ENCODE measurements at regions not wholly inside any gene's neighbourhood (a gene's known extent, or its start where the extent isn't known, plus 50 kb on each side); places are given as distances from the start of the nearest gene placed in this dataset.

DNA sequence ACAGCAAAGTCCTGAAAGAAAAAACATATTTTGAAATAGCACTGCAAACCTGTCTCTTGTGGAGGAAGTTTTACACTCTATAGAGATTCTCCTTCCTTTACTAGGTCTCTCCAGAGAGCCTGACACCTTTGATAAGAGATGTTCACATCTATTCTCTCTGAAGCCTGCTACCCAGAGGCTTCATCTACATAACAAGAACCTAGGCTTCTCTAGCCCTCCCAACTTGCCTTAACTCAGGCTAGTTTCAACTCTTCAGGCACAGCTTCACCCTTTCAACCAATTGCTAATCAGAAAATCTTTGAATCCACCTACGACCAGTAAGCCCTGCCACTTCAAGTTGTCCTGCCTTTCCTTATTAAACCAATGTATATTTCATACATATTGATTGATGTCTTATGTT, 60.6 kb downstream of the IFNG start:
- H3K4me1 Mint-ChIP-seq: peaks cover 5% of the 10 kb centered on the region
- peaks cover 11% of the 10 kb centered on the region for H3K9me3 ChIP-seq (ENCODE audit: control insufficient read depth, low read length)
- TF ChIP-seq, protein P1, sequence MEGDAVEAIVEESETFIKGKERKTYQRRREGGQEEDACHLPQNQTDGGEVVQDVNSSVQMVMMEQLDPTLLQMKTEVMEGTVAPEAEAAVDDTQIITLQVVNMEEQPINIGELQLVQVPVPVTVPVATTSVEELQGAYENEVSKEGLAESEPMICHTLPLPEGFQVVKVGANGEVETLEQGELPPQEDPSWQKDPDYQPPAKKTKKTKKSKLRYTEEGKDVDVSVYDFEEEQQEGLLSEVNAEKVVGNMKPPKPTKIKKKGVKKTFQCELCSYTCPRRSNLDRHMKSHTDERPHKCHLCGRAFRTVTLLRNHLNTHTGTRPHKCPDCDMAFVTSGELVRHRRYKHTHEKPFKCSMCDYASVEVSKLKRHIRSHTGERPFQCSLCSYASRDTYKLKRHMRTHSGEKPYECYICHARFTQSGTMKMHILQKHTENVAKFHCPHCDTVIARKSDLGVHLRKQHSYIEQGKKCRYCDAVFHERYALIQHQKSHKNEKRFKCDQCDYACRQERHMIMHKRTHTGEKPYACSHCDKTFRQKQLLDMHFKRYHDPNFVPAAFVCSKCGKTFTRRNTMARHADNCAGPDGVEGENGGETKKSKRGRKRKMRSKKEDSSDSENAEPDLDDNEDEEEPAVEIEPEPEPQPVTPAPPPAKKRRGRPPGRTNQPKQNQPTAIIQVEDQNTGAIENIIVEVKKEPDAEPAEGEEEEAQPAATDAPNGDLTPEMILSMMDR (conservative IDR thresholded peaks at IDR 0.05): no peak
- no peak overlapping the region for H3K9ac ChIP-seq (ENCODE audit: extremely low read depth, low read length, poor library complexity, severe bottlenecking)
- H3K4me3 Mint-ChIP-seq: no peak overlapping the region
- H3K27ac Mint-ChIP-seq: no peak overlapping the region
- peaks cover 2% of the 10 kb centered on the region for H3K36me3 Mint-ChIP-seq (ENCODE audit: low read depth)
- no peaks in the 10 kb centered on the region for H3K4me1 ChIP-seq (ENCODE audit: control insufficient read depth, insufficient read depth, low read length)
- no peaks in the 10 kb centered on the region for H3K27me3 Mint-ChIP-seq (ENCODE audit: insufficient read depth)
- H3K4me3 ChIP-seq (ENCODE audit: low read length): no peak overlapping the region
- H3K27me3 ChIP-seq (ENCODE audit: control insufficient read depth, insufficient read depth, low read length, poor library complexity, severe bottlenecking): no peaks in the 10 kb centered on the region
- no peak overlapping the region for H3K27ac ChIP-seq (ENCODE audit: low read depth, low read length)
- WGBS, 2 experiments (ENCODE audit: insufficient coverage in 1 of 2, insufficient read length in 1 of 2): 67 to 71% methylated on average over 1 of the region's 1 CpG
- no peaks in the 10 kb centered on the region for H3K36me3 ChIP-seq (ENCODE audit: control insufficient read depth, insufficient read depth, low read length)
- no peak for DNase-seq
- peaks cover 9% of the 10 kb centered on the region for H3K9me3 Mint-ChIP-seq

DNA sequence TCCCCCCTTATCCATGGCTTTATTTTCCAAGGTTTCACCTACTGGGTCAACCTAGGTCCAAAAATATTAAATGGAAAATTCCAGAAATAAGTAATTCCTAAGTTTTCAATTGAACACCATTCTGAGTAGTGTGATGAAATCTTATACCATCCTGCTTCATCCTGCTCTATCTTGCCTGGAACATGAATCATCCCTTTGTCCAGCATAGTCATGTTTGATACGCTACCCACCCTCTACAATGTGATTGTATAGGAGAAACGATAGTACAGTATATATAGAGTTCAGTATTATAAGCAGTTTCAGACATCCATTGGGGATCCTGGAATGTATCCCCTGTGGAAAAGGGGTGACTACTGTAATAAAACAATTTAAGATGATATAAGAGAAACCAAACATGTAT, 62.2 kb downstream of the IFNG start:
- Histone ChIP-seq H3K9ac (ENCODE audit: extremely low read depth, low read length, poor library complexity, severe bottlenecking) (no peak overlapping the region), H3K4me1 (ENCODE audit: control insufficient read depth, insufficient read depth, low read length) (peaks cover 3% of the 10 kb centered on the region), H3K36me3 (ENCODE audit: control insufficient read depth, insufficient read depth, low read length) (no peaks in the 10 kb centered on the region), H3K27ac (ENCODE audit: low read depth, low read length) (no peak overlapping the region), H3K9me3 (ENCODE audit: control insufficient read depth, low read length) (peaks cover 11% of the 10 kb centered on the region), H3K27me3 (ENCODE audit: control insufficient read depth, insufficient read depth, low read length, poor library complexity, severe bottlenecking) (no peaks in the 10 kb centered on the region), H3K4me3 (ENCODE audit: low read length) (no peak overlapping the region)
- H3K36me3 Mint-ChIP-seq (ENCODE audit: low read depth): peaks cover 2% of the 10 kb centered on the region
- no peak overlapping the region for H3K27ac Mint-ChIP-seq
- no peaks in the 10 kb centered on the region for H3K27me3 Mint-ChIP-seq (ENCODE audit: insufficient read depth)
- peaks cover 9% of the 10 kb centered on the region for H3K9me3 Mint-ChIP-seq
- 100% methylated on average over 1 of the region's 2 CpGs; no CpG with 5 or more reads in 1 of the 2 experiments for WGBS, 2 experiments (ENCODE audit: insufficient coverage in 1 of 2, insufficient read length in 1 of 2)
- no peak for DNase-seq
- H3K4me3 Mint-ChIP-seq: no peak overlapping the region
- TF ChIP-seq, protein P1 (conservative IDR thresholded peaks at IDR 0.05): no peak
- peaks cover 14% of the 10 kb centered on the region for H3K4me1 Mint-ChIP-seq

DNA sequence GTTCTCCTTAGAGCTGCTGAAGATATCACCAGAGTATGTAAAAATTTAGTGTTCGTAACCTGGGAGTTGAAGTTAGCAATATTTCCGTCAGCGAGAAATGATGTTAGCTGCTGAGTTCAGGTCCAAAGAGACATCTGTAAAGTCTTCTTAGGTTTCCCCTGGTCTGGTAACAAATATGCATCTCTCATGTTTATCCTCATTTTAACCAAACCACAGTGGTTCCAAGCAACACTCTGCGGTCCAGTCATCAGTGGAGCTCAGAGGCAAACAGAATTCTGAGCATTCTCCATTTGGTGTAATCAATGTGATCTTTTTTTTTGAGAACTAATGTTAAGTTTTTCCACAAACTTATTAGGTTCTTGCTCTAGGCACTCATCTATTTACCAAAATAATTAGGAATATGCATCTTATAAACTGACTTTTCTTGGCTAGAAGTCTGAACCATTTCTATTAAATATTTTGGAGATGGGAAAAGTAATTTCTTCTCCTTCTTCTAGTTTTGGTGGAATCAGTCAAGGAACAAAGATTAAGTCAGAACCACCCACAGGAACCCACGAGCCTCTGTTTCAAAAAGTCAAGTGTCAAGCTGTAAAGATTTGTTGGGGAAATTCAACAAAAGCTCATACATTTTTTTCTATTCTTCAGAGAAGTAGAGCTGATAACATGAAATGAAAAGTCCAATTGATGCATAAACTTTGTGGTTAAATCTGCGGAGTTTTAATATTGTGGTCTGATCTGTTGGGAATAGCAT, 64.7 kb downstream of the IFNG start:
- 95 to 100% methylated on average over 2 to 5 of the region's 6 CpGs for WGBS, 2 experiments (ENCODE audit: insufficient coverage in 1 of 2, insufficient read length in 1 of 2)
- peaks cover 14% of the 10 kb centered on the region for H3K4me1 Mint-ChIP-seq

More for the DNA sequence above, 64.7 kb downstream of the IFNG start:
- Histone ChIP-seq H3K4me3 (ENCODE audit: low read length) (no peak overlapping the region), H3K27ac (ENCODE audit: low read depth, low read length) (no peak overlapping the region), H3K4me1 (ENCODE audit: control insufficient read depth, insufficient read depth, low read length) (peaks cover 3% of the 10 kb centered on the region), H3K36me3 (ENCODE audit: control insufficient read depth, insufficient read depth, low read length) (no peaks in the 10 kb centered on the region), H3K27me3 (ENCODE audit: control insufficient read depth, insufficient read depth, low read length, poor library complexity, severe bottlenecking) (no peaks in the 10 kb centered on the region), H3K9ac (ENCODE audit: extremely low read depth, low read length, poor library complexity, severe bottlenecking) (no peak overlapping the region), H3K9me3 (ENCODE audit: control insufficient read depth, low read length) (peaks cover 13% of the 10 kb centered on the region)
- no peak overlapping the region for H3K27ac Mint-ChIP-seq
- no peak overlapping the region for H3K4me3 Mint-ChIP-seq
- TF ChIP-seq, protein P1 (conservative IDR thresholded peaks at IDR 0.05): no peak
- peaks cover 2% of the 10 kb centered on the region for H3K36me3 Mint-ChIP-seq (ENCODE audit: low read depth)
- H3K27me3 Mint-ChIP-seq (ENCODE audit: insufficient read depth): no peaks in the 10 kb centered on the region
- no peak for DNase-seq
- peaks cover 12% of the 10 kb centered on the region for H3K9me3 Mint-ChIP-seq
